K562 (cell line): ENCODE measurements at regions not wholly inside any gene's neighbourhood (a gene's known extent, or its start where the extent isn't known, plus 50 kb on each side); places are given as distances from the start of the nearest gene placed in this dataset.

ENCODE experiments used
- ATAC-seq: fragments of 200-7000 bp; cut with Tn5 transposase; 3 replicates; pipeline ENCODE4 v1.9.1; 2020; ENCODE audit warnings: moderate library complexity
- BruUV-seq: library from RNA; stranded (reverse); fragments of 400-500 nt; replicated peaks from 2 replicates; lab custom pipeline; 2021; lab: Mats Ljungman, UMichigan
- CTCF ChIA-PET: fragments of 300-600 bp; formaldehyde crosslinking; extraction: SDS; loops from one replicate; lab custom pipeline; 2021; ENCODE audit warnings: low intra/inter-chr PET ratio; lab: Yijun Ruan, JAX
- POLR2A ChIA-PET: fragments of 300-600, 350-650 bp; sonication (Branson Sonifier 250); formaldehyde crosslinking; extraction: SDS; loops from one replicate; lab custom pipeline; 2021; ENCODE audit warnings: antibody characterized with exemption, inconsistent platforms; lab: Yijun Ruan, JAX
- DNase-seq, 4 experiments: peaks; one replicate each; pipeline versions ENCODE4 v3.0.0 to v3.0.0-alpha.2; 2011 to 2018; ENCODE audit warnings: low spot score in 3 of 4, mixed read lengths in 3 of 4; ENCODE audit errors: extremely low read depth in 1 of 4
- FAIRE-seq: peaks from 2 replicates; lab custom pipeline; 2011; peaks lifted over from hg19 to GRCh38; lab: Jason Lieb, UNC
- H2AFZ ChIP-seq: 2 replicates; pipeline ENCODE4 v1.6.0; 2011; ENCODE audit warnings: low read depth, low read length, control low read depth, inconsistent platforms
- H3K27ac ChIP-seq: fragments of 200-600 bp; 3 replicates; pipeline ENCODE4 v1.8.0; 2011; ENCODE audit warnings: low read depth, mild to moderate bottlenecking, control low read depth, inconsistent platforms, low read length, moderate library complexity, mixed read lengths; ENCODE audit errors: extremely low read depth
- H3K27me3 ChIP-seq, 2 experiments: fragments of 300-600 bp in 1 of 2; 2 replicates in 1 of 2; 3 replicates in 1 of 2; pipeline versions ENCODE4 v1.6.0 to v1.8.0; 2011; ENCODE audit warnings: inconsistent platforms in 2 of 2, low read length in 2 of 2, mild to moderate bottlenecking in 1 of 2, mixed read lengths in 1 of 2, moderate library complexity in 1 of 2; ENCODE audit not compliant: control insufficient read depth in 2 of 2, insufficient read depth in 2 of 2
- H3K36me3 ChIP-seq: fragments of 300-600 bp; 3 replicates; pipeline ENCODE4 v1.8.0; 2011; ENCODE audit warnings: mild to moderate bottlenecking, low read length, inconsistent platforms; ENCODE audit not compliant: control insufficient read depth, insufficient read depth
- H3K4me1 ChIP-seq, 2 experiments: fragments of 200-600 bp in 1 of 2; replicated peaks in 1 of 2; 2 replicates in 1 of 2; 3 replicates in 1 of 2; pipeline versions ENCODE4 v1.5.1 to v1.8.0; 2011; ENCODE audit warnings: inconsistent platforms in 2 of 2, low read length in 2 of 2, mild to moderate bottlenecking in 1 of 2, mixed read lengths in 1 of 2, moderate library complexity in 1 of 2; ENCODE audit not compliant: control insufficient read depth in 2 of 2, insufficient read depth in 2 of 2
- H3K4me2 ChIP-seq: 2 replicates; pipeline ENCODE4 v1.6.1; 2011; ENCODE audit warnings: low read length, control low read depth, inconsistent platforms, mixed read lengths; ENCODE audit not compliant: insufficient read depth
- H3K4me3 ChIP-seq: fragments of 200-600 bp; sonication (generic), shearing (Covaris generic); 2 replicates; pipeline ENCODE4 v1.5.1; 2016; ENCODE audit warnings: control low read depth, inconsistent platforms
- H3K79me2 ChIP-seq: fragments of 200-600 bp; 3 replicates; pipeline ENCODE4 v1.8.0; 2011; ENCODE audit warnings: low read length, inconsistent platforms; ENCODE audit not compliant: control insufficient read depth, insufficient read depth
- H3K9ac ChIP-seq, 2 experiments: 2 replicates each; pipeline versions ENCODE4 v1.6.0 to v1.6.1; 2011; ENCODE audit warnings: low read depth in 2 of 2, low read length in 2 of 2, control low read depth in 1 of 2, inconsistent platforms in 1 of 2, mild to moderate bottlenecking in 1 of 2, mixed read lengths in 1 of 2; ENCODE audit not compliant: insufficient read depth in 1 of 2
- H3K9me1 ChIP-seq: one replicate; pipeline ENCODE4 v1.6.0; 2011; ENCODE audit warnings: inconsistent platforms, mild to moderate bottlenecking, low read length, moderate library complexity; ENCODE audit not compliant: control insufficient read depth, insufficient read depth
- H3K9me3 ChIP-seq: replicated peaks from 2 replicates; pipeline ENCODE4 v1.5.1; 2011; ENCODE audit warnings: low read depth, low read length, inconsistent platforms; ENCODE audit not compliant: control insufficient read depth, insufficient read depth
- H4K20me1 ChIP-seq: replicated peaks from 2 replicates; pipeline ENCODE4 v1.6.1; 2011; ENCODE audit warnings: low read length, inconsistent platforms, mixed read lengths; ENCODE audit not compliant: control insufficient read depth, insufficient read depth
- CC2D1A ChIP-seq: fragments of 450-650 bp; IDR thresholded peaks from 2 replicates; pipeline ENCODE4 v1.6.1; 2017; ENCODE audit warnings: mild to moderate bottlenecking
- COPS2 ChIP-seq: fragments of 450-650 bp; conservative IDR thresholded peaks from 2 replicates; pipeline ENCODE4 v1.6.1; 2016; ENCODE audit warnings: mild to moderate bottlenecking, moderate library complexity
- ETS1 ChIP-seq: conservative IDR thresholded peaks from 2 replicates; pipeline ENCODE4 v1.6.1; 2011; ENCODE audit warnings: low read depth, mild to moderate bottlenecking, low read length; ENCODE audit not compliant: control insufficient read depth
- HDGF ChIP-seq: fragments of 450-650 bp; IDR thresholded peaks from 2 replicates; pipeline ENCODE4 v1.6.1; 2016
- HMBOX1 ChIP-seq: sonication (generic); IDR thresholded peaks from 2 replicates; pipeline ENCODE4 v1.6.1; 2016
- HNRNPUL1 ChIP-seq: fragments of 200-400 bp; formaldehyde crosslinking; IDR thresholded peaks from 2 replicates; pipeline ENCODE4 v1.6.1; 2017; ENCODE audit warnings: low read length
- MED1 ChIP-seq: sonication (generic); formaldehyde crosslinking; IDR thresholded peaks from 2 replicates; pipeline ENCODE4 v1.8.1; 2023; ENCODE audit warnings: missing genetic modification reagents, borderline replicate concordance
- POLR2AphosphoS2 ChIP-seq: IDR thresholded peaks from 2 replicates; pipeline ENCODE4 v1.6.1; 2012; ENCODE audit warnings: low read length, improper control_type of control experiment
- POLR2H ChIP-seq: IDR thresholded peaks from 2 replicates; pipeline ENCODE4 v1.6.1; 2016; ENCODE audit warnings: missing genetic modification characterization, low read depth, mild to moderate bottlenecking, control low read depth, missing compliant biosample characterization, moderate library complexity
- RFX5 ChIP-seq: IDR thresholded peaks from 2 replicates; pipeline ENCODE4 v1.6.1; 2011; ENCODE audit warnings: low read depth, mild to moderate bottlenecking, improper control_type of control experiment, low read length
- ZNF655 ChIP-seq: fragments of 250-450 bp; sonication (Bioruptor Pico); IDR thresholded peaks from 2 replicates; pipeline ENCODE4 v1.5.0; 2021
- WGBS: fragments of 100-300 bp; shearing (Covaris generic); methylation state at CpG from one replicate; pipeline ENCODE4 v1.1.6; 2016; ENCODE audit warnings: low coverage, mixed read lengths; ENCODE audit not compliant: insufficient coverage; ENCODE audit errors: missing lambda C conversion rate; 5-methylcytosine and 5-hydroxymethylcytosine counted together
- in situ Hi-C: fragments of 300-500 bp; cut with MboI; formaldehyde crosslinking; loops from 4 replicates; pipeline ENCODE4 v1.15.0; 2018; ENCODE audit warnings: inconsistent platforms, mixed read lengths
- intact Hi-C: fragments of 100-400 bp; cut with micrococcal nuclease; formaldehyde crosslinking; loops from 2 replicates; pipeline ENCODE4 v1.14.2; 2022
- TF ChIP-seq, protein P1 (sequence below): IDR thresholded peaks from 2 replicates; pipeline ENCODE4 v1.6.1; 2011; ENCODE audit warnings: borderline replicate concordance, low read depth, mild to moderate bottlenecking, moderate library complexity, low read length; ENCODE audit not compliant: insufficient read depth, poor library complexity, severe bottlenecking
- TF ChIP-seq, protein P2 (sequence below): fragments of 200-800 bp; sonication (Bioruptor generic); IDR thresholded peaks from 2 replicates; pipeline ENCODE4 v1.6.1; 2017; ENCODE audit warnings: missing genetic modification characterization, missing compliant biosample characterization

- CTCF ChIA-PET: no interaction called here
- Histone ChIP-seq H3K4me3 (no peak overlapping the region), H3K9me1 (no peaks in the 10 kb centered on the region), H3K4me2 (no peak overlapping the region), H2AFZ (no peak overlapping the region), H3K4me1 (no peaks in the 10 kb centered on the region), H3K79me2 (no peaks in the 10 kb centered on the region), H3K9me3 (no peaks in the 10 kb centered on the region), H3K27me3 (no peaks in the 10 kb centered on the region), H3K27ac (no peak overlapping the region), H3K9ac (no peak overlapping the region), H3K36me3 (no peaks in the 10 kb centered on the region), H4K20me1 (no peaks in the 10 kb centered on the region; the same call in 1 of the 2 replicates)
- FAIRE-seq (no peak), DNase-seq (no peak), ATAC-seq (no peak)
- intact Hi-C loops: no loop called here
- in situ Hi-C loops: no loop called here
- POLR2A ChIA-PET: interaction anchor here (0.6 kb wide), 1 partner anchor 873 kb away, joined by 3 read pairs; no protein-coding TSS in a partner anchor
- BruUV-seq: no TSS peak
- WGBS: 4% methylated on average over 4 of the region's 7 CpGs
- TF ChIP-seq POLR2H: no peak
- no peak for TF ChIP-seq ZNF655 (CRISPR knock-in tag)
- TF ChIP-seq, protein P1, sequence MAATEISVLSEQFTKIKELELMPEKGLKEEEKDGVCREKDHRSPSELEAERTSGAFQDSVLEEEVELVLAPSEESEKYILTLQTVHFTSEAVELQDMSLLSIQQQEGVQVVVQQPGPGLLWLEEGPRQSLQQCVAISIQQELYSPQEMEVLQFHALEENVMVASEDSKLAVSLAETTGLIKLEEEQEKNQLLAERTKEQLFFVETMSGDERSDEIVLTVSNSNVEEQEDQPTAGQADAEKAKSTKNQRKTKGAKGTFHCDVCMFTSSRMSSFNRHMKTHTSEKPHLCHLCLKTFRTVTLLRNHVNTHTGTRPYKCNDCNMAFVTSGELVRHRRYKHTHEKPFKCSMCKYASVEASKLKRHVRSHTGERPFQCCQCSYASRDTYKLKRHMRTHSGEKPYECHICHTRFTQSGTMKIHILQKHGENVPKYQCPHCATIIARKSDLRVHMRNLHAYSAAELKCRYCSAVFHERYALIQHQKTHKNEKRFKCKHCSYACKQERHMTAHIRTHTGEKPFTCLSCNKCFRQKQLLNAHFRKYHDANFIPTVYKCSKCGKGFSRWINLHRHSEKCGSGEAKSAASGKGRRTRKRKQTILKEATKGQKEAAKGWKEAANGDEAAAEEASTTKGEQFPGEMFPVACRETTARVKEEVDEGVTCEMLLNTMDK: no peak
- TF ChIP-seq HMBOX1: no peak
- no peak for TF ChIP-seq HDGF
- no peak for TF ChIP-seq RFX5
- TF ChIP-seq ETS1: no peak
- TF ChIP-seq CC2D1A: no peak
- TF ChIP-seq, protein P2, sequence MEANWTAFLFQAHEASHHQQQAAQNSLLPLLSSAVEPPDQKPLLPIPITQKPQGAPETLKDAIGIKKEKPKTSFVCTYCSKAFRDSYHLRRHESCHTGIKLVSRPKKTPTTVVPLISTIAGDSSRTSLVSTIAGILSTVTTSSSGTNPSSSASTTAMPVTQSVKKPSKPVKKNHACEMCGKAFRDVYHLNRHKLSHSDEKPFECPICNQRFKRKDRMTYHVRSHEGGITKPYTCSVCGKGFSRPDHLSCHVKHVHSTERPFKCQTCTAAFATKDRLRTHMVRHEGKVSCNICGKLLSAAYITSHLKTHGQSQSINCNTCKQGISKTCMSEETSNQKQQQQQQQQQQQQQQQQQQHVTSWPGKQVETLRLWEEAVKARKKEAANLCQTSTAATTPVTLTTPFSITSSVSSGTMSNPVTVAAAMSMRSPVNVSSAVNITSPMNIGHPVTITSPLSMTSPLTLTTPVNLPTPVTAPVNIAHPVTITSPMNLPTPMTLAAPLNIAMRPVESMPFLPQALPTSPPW: no peak
- no peak for TF ChIP-seq COPS2
- TF ChIP-seq MED1: no peak
- no peak for TF ChIP-seq HNRNPUL1
- TF ChIP-seq POLR2AphosphoS2: no peak
Observed at GRCh38 chr10:130459851-130460490, 323.8 kb downstream of the GLRX3 start.
